ENCODE measurements at regions not wholly inside any gene's neighbourhood (a gene's known extent, or its start where the extent isn't known, plus 50 kb on each side); places are given as distances from the start of the nearest gene placed in this dataset.

DNA sequence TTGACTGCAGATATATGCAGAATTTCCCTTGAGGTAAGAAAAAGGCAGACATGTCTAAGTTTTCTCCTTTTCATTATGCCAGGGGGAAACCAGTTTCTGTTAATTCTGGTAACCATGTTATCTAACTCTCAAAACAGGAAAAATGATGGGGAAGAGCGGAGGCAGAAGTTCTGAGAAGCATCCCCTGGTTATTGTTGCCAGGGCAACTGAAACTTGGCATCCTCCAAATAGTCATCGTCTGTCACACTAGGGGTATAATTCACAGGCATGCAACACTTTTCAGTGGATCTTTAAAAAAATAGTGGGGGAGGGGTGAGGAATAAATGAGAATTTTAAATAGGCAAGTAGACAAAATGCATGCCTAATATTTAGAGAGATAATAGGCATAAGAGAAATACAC lies 715.3 kb upstream of the CXADR start:
- DNase-seq (ENCODE audit: low read depth in 3 of 3, low spot score in 1 of 3), result no peak

DNA sequence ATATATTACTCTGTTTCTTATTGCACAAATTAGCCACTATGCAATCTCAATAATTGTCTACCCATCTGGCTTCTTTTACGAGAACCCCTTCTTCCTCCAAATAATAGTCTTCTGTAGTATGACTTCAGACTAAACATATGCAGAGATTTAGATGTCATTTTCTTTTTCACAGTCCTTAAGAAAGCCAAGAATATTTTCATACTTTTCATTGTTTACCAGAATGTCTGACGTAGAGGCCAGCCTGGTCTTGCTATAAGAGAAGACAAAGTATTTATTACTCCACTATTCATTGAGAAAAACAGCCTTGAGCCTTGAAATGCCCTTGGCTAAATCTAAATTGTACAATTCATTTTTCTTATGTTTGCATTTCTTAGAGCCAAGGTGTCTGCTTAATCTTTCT lies 714.9 kb upstream of the CXADR start:
- DNase-seq (ENCODE audit: low read depth in 3 of 3, low spot score in 1 of 3), result no peak

DNA sequence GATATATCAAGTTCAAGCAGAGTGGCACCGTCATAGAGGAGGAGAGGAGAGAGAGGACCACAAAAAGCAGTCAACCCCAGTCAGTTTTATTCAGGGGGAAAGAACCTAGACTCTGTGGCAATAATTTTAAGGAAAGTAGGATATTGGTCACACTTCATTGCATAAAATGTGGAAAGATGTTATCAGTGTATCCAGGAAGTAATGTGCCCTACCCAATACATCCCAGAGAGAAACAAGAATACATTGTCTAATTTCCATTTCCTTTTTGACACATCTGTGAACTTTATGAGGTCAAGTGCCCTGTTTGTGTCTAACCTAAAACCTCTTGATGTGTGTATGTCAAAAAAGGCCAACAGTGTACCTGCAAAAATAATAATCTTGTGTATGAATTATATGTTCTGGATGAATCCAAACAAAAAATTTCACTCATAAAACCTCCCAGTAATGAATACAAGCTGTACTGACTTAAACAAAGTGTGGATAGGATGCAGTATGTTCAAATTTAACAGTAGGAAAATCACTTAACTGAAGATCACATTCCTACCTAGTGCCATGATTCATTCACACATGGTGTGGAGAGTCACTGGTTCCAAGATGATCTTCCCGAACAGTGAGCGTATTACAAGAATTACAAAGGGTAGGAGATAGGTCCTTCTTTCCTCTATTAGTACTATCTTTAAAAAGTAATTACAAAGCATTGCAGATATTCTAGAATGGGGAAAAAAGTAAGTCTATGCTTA lies 712.1 kb upstream of the CXADR start:
- no peak for DNase-seq (ENCODE audit: low read depth in 3 of 3, low spot score in 1 of 3)

DNA sequence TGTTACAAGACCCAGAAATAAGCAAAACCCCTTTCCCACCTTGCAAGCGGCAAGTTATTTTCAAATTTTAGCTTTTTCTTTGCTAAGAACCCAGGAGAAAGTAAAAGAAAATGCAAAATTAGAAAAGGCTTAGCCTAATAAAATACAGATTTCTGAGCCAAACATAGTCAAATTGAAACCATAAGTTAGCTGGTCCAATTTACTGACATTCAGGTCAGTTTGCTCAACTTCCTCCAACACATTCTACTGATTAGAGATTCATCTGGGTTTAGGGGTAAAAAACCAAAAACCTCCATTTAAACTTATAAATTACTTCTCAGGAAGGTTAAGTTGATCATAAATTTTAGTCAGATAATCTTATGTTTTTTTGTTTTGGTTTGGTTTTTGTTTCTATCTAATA lies 701.8 kb upstream of the CXADR start:
- no peak for DNase-seq (ENCODE audit: low read depth in 3 of 3, low spot score in 1 of 3)

DNA sequence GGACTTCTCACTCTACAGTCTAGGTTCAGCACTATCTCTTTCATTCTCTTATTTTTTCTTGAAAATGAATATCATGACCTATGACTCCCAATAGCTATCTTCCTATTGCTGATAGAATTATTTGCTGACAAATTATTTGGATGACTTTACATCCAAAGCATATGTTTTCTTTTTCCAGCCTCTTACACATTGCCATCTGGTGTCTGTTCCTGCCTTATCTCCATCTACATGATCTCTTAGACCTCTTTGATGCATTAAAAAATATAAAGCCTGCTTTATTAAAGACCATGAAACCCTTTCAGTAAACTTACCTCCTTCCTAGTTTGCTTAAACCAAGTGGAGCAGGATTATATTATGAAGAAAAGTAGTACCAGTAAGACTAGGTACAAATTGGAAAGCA lies 700.9 kb upstream of the CXADR start:
- no peak for DNase-seq (ENCODE audit: low read depth in 3 of 3, low spot score in 1 of 3)

DNA sequence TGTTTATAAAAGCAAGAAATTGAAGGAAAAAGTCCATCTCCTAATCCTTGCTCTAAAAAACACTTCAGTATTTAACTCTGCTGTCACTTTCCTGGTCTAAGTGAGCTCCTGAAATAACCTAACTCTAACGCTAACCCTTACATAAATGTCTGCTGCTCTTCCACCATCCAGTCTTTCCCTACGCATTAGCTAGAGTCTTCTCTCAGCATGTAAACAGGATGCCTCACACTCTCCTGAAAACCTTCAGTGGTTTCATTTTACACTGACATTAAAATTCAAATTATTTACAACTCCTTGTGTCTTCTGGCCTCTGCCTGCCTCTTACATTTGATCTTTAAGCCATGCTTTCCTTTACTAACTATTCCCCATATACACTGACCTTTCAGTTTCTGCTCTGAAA lies 697.6 kb upstream of the CXADR start:
- no peak for DNase-seq (ENCODE audit: low read depth in 3 of 3, low spot score in 1 of 3)

DNA sequence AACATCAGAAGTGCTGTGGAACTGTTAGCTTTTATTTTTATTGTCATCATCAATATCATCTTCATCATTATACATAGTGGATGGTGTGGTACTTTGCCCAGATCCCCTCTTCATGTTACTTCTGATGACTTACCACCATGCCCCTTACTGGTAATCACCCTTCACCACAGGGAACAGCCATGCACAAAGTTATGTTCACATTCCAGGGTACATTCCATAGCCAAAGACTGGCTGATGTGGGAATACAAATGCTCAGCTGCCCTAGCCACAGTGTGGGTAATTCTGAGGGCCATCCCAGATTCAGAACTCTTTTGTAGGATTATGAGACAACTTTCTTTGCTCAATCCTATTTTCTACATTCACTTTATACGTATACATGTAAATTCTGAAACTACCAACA lies 691.3 kb upstream of the CXADR start:
- no peak for DNase-seq (ENCODE audit: low read depth in 3 of 3, low spot score in 1 of 3)

DNA sequence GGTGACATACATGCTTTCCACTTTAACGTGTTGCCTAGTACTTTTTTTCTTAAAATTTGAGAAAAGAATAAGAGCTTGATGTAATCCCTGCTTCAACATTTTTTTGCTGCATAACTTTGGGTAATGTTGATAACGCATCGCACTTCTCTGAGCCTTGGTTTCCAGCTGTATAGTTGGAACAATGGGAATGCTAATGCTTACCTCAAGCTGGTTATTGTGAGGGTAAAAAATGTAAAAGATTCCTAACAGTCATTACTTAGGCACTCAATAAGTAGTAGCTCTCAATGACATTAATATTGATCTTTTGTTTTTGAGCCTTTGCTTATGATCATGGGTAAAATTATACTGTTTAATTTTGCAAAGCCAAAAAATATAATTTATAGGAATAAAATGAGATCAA lies 683.3 kb upstream of the CXADR start:
- DNase-seq (ENCODE audit: low read depth in 3 of 3, low spot score in 1 of 3), result no peak

DNA sequence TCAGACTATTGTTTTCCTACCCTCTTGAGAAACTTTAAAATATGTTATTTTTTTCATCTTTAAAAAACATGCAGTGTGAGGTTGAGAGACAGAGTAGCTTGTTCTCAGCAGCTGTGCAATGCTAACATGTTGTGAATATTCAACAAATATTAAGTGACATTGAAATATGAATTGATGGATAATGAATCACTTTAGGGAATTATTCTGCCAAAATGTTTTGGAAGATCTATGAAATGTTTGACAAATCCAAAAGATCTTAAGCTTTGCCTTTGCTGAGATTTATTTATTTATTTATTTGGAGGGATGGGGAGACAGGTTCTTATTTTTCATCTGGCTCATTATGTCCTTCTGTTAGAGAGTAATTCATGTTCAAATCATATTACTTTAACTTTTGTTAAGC lies 680.1 kb upstream of the CXADR start:
- DNase-seq (ENCODE audit: low read depth in 3 of 3, low spot score in 1 of 3), result no peak

DNA sequence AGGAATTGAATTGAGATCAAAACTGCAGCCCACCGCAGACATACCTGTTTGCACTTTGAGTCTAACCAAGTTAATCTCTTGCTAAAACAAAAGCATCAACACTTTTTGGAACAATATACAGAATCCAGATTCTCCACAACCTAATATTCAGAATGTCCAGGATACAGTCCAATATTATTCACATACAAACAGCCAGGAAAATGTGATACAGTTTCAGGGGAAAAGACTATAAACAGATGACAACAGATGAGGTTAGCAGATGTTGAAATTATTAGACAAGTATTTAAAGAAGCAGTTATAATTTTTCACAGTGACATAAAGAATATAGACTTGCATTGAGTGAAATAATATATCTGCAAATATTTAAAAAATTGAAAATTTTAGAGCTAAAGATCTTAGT lies 678.1 kb upstream of the CXADR start:
- DNase-seq (ENCODE audit: low read depth in 3 of 3, low spot score in 1 of 3), result no peak

DNA sequence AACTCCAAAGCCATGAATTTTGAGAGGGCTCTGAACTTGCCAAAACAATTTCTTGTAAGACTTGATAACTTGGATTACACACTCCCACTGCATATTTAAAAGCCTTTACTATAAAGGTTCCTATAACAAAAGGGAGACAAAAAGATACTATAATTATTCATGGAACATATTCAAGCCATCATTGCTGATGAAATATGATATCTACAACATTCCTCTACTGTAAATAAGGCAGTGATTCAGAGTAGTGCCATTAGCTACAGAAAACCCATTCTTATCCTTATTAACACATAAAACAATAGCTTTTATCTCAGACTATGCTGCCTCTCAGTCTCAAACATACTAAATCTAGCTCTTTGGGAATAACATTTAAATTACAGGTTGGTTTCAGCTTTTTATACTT lies 675.5 kb upstream of the CXADR start:
- DNase-seq (ENCODE audit: low read depth in 3 of 3, low spot score in 1 of 3), result no peak

DNA sequence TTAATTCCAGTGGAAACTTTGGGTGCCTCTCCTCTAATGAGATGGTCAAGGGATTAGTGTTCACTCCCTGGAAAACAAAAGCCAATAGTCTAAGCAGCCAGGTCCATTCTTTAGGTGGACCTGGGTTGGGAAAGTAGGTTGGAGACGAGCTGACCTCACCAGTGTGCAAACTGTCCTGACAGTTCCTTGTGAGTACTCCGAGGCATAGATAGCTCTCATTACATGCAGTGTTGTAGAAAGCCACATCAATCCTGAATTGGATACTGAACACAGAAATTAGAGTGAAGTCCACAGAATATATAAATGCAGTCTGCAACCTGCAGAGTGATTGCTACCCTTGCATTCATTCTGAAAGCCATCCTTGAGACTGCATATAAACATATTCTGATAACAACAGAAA lies 675.1 kb upstream of the CXADR start:
- DNase-seq (ENCODE audit: low read depth in 3 of 3, low spot score in 1 of 3), result no peak

DNA sequence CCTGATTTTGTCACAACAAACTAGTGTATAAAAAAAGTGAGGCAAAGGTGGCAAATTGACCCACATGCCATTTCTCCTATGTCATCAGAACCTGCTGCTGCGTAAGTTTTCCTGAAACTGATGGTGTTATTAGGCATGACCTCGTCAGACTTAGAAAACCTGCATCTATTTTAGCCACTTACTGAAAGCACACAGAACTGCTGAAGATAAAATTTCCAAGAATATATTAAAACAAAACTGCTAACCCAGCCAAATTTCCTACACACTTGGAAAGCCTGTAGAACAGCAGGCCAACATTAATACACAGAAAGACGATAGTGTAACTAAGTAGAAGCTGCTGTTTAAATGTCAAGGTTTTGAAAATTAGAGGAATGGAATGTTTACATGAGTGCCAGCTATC lies 674.5 kb upstream of the CXADR start:
- no peak for DNase-seq (ENCODE audit: low read depth in 3 of 3, low spot score in 1 of 3)

DNA sequence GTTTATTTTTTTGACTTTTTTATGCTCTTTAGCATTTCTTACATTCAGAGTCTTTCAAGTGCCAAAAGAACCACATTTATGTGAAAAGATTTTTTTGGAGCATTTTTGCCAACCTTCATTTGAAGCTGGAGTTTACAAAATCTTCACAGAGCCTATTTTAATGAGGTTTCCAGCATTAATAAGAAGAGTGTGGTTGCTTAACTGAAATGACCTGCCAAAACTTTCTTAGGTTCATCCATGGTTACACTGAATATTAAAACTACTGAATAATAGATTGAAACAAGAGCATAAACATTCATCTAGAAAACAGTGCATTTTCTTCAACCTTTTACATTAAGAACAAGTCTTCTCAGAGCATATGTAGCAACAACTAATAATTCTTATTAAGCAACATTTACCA lies 672.3 kb upstream of the CXADR start:
- DNase-seq (ENCODE audit: low read depth in 3 of 3, low spot score in 1 of 3), result no peak

DNA sequence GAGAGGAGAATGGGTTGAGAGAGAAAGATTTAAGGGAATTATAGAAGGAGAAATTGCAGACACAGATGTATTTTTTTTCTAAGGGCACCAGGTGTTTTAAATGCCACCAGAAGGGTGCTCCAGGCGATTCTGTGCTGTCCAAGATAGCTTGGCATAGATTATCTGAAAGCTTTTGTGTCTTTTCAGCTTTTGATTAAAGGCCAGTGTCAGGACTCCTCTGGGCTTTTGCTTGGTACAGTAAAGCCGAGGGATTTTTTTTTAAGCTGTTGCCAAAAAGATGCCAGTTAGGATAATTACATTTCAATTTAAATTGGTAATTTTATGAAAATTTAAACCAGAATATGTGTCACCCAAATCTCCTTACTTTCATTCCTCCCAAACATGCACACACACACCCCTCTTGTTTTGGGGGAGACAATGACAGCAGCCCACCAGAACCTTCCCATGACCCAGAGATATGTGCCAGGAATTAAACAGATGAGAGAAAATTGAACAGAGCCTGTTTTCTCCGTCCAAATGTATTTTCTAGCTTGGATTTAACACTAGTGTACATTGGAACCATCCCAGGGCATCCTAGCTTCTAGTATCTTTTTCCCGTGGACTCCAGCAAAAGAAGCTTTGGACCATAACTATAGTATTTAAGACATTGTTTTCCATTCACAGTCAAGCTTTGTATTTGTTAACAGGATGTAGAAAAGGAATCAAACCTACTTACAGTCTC lies 670.7 kb upstream of the CXADR start:
- DNase-seq (ENCODE audit: low read depth in 3 of 3, low spot score in 1 of 3), result no peak

DNA sequence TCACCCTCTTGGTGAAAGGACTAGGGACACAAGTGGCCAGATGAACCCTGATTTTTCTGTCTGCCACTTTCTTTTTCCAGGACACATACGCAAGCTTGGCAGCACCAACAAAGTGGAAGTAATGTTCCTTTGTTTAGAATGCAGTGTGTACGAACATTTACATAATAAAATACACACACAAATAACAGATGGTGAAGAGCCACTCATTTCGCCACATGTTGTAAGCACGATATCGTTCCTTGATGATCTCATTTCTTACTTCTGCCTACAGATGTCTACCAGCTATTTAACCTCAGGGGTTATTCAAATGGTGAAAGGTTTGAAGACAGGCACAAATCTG lies 670.2 kb upstream of the CXADR start:
- no peak for DNase-seq (ENCODE audit: low read depth in 3 of 3, low spot score in 1 of 3)

DNA sequence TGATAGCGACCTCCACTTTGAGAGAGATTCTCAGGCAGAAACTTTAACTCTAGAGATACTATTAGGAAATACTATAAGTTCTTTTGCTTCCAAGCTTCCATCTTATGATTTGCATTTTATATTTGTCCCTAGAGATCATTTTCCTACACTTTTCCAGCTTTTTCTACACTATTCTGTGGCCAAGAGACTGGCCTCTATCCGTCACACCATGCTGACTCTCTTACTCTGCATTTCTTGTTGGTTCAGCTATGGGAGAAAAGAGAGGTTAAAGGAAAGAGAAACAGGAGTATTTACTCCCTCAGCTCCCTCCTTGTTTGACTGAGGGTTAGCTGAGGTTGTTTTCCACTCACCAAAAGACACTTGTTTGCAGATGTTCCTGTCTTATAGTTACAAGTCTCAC lies 665.6 kb upstream of the CXADR start:
- no peak for DNase-seq (ENCODE audit: low read depth in 3 of 3, low spot score in 1 of 3)

DNA sequence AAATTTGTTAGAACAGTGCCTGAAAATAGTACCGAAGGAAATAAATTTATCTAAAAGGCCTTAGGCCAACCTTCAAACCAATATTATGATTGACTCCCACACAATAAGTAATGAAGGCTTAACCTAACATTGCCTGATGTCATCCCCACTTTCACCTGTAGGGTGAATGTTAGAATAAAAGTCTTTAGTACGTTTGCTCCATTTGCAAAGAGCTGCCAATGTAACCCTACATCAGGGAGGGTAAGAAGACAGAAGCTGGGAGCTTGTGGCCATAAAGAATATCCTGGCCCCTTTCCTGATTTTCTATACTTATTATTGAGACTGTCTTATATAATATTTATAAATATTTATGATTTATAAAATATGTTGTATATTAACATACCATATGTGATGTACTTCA lies 661.8 kb upstream of the CXADR start:
- DNase-seq (ENCODE audit: low read depth in 3 of 3, low spot score in 1 of 3), result no peak

DNA sequence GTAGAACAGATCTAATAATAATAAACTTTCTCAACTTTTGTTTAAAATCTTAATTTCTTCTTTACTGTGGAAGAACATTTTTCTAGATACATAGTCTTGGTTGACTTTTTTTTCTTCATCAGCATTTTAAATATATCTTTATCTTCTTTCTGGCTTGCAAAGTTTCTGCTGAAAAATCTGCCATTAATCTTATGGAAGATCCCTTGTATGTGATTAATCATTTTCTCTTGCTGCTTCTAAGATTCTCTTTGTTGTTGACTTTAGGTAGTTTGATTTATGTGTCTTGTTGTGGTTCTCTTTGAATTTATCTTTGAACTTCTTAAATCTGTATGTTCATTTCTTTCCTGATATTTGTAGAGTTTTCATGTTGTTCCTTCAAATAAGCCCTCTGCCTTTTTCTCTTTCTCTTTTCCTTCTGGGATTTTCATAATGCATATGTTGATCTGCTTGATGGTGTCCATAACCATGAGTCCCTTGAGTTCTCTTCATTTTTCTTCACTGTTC lies 657.6 kb upstream of the CXADR start:
- DNase-seq (ENCODE audit: low read depth in 3 of 3, low spot score in 1 of 3), result no peak

DNA sequence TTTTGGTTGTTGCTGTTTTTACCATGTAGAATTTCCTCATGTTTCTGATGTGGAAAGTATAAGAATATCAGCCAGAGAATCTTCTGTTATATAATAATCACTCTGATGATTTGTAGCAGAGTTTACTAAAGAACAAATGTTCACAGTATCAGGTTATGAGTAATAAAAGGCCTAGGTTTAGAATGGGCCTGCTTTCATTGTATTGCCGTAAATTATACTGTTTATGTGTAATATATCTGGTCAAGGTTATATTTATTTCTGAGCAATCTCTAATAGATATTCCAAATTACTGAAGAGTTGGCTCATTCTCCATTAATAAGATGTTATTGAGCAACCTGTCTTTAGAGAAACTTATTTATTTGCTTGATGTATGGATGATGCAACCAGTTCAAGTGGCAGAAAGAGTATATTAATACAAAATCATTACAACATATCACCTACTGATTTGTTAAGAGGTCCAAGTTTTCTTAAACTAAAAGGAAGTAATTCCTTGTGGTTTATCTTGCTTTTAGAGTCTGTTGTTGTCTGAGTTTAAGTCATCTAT lies 649.4 kb upstream of the CXADR start:
- DNase-seq (ENCODE audit: low read depth in 3 of 3, low spot score in 1 of 3), result no peak

DNA sequence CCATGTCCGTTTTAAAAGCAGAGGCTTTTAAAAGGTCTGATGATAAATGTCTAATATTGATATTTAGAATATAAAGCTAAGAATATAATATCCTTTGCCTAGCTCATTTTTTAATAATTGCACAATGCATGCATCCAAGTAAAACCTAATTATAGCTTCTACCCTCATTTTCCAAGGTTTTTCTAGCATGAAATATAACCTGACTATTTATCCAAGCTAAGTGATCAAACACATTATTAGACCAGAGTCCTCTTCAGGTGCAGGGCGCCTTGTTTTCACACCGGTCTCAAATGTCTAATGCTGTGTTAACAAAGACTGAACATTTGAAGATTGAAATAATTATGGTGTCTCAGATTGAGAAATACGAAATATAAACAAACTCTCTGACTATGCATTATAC lies 648.9 kb upstream of the CXADR start:
- DNase-seq (ENCODE audit: low read depth in 3 of 3, low spot score in 1 of 3), result no peak

DNA sequence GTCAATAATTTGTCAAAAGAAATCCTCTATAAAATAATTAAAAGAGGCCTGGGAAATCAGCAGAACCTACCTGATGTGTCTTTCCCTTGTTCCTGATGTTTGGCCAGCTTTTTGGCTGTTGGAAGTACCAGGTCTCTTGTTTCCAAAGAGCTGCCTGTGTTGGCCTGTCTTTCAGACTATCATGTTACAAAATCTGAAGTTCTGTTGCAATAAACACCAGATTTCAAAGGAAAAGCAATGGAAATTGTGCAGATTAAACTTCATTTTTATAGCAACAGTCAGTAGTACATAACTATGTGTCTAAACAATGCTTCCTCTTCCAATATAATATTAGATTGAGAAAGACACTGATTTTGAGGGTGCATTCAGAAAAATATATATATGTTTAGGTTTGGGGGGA lies 647.2 kb upstream of the CXADR start:
- no peak for DNase-seq (ENCODE audit: low read depth in 3 of 3, low spot score in 1 of 3)

DNA sequence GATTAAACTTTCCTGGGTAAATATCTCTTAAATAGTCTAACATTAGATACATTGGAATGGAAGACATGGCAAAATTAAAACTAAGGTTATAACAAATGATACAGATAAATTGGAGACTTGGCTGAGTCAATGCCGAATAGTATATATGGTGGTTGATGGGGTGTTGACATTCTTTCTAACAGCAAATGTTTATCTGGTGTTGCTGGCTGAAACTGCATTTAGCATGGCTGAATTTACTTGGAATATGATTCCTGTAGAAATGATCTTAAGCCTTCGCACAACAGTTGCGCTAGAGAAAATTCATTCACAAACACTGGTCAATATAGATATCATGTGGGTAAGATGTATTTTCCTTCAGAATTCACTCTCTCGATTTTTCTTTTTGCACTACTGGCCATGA lies 646.0 kb upstream of the CXADR start:
- DNase-seq (ENCODE audit: low read depth in 3 of 3, low spot score in 1 of 3), result no peak
